Spleen (tissue), 11 donors: ENCODE measurements at regions not wholly inside any gene's neighbourhood (a gene's known extent, or its start where the extent isn't known, plus 50 kb on each side); places are given as distances from the start of the nearest gene placed in this dataset.

Experiments used
- DNase-seq: peaks from one replicate; pipeline ENCODE4 v3.0.0-alpha.2; 2020
- H3K27ac ChIP-seq, 8 donors: fragments of 200-600 bp; sonication (generic) in 7 of 8; 1 replicate in 4 of 8; 2 replicates in 4 of 8; pipeline versions ENCODE4 v1.5.0 to v1.8.0; 2016 to 2021; ENCODE audit warnings: inconsistent platforms in 4 of 8, mild to moderate bottlenecking in 4 of 8, moderate library complexity in 1 of 8
- H3K27me3 ChIP-seq, 7 donors: fragments of 200-600 bp; sonication (generic) in 6 of 7; replicated peaks in 1 of 7; 1 replicate in 4 of 7; 2 replicates in 3 of 7; pipeline versions ENCODE4 v1.5.0 to v1.8.0; 2016 to 2021; ENCODE audit warnings: inconsistent platforms in 3 of 7, mild to moderate bottlenecking in 1 of 7
- H3K36me3 ChIP-seq, 6 donors: fragments of 200-600 bp; sonication (generic) in 5 of 6; 1 replicate in 4 of 6; 2 replicates in 2 of 6; pipeline versions ENCODE4 v1.5.0 to v1.8.0; 2016 to 2021; ENCODE audit warnings: inconsistent platforms in 2 of 6
- H3K4me1 ChIP-seq, 6 donors: fragments of 200-600 bp; sonication (generic) in 5 of 6; 1 replicate in 3 of 6; 2 replicates in 3 of 6; pipeline versions ENCODE4 v1.5.0 to v1.8.0; 2016 to 2021; ENCODE audit warnings: inconsistent platforms in 3 of 6
- H3K4me3 ChIP-seq, 8 donors: fragments of 200-600 bp; sonication (generic) in 7 of 8; 1 replicate in 4 of 8; 2 replicates in 4 of 8; pipeline versions ENCODE4 v1.5.0 to v1.8.0; 2016 to 2021; ENCODE audit warnings: inconsistent platforms in 4 of 8, mild to moderate bottlenecking in 4 of 8, moderate library complexity in 2 of 8
- H3K9me3 ChIP-seq, 8 donors: fragments of 200-600 bp; sonication (generic) in 7 of 8; 1 replicate in 4 of 8; 2 replicates in 4 of 8; pipeline versions ENCODE4 v1.5.0 to v1.8.0; 2016 to 2021; ENCODE audit warnings: inconsistent platforms in 4 of 8
- CTCF ChIP-seq, 11 experiments: fragments of 200-600 bp in 7 of 11; fragments of 450-650 bp in 4 of 11; sonication (generic) in 4 of 11; IDR thresholded peaks in 8 of 11; conservative IDR thresholded peaks in 3 of 11; 1 replicate in 7 of 11; 2 replicates in 4 of 11; pipeline versions ENCODE4 v1.4.0 to v1.8.0; 2016 to 2021; ENCODE audit warnings: antibody characterized with exemption in 11 of 11, inconsistent platforms in 4 of 11, mild to moderate bottlenecking in 1 of 11
- POLR2A ChIP-seq, 3 donors: fragments of 450-650 bp; IDR thresholded peaks; one replicate each; pipeline ENCODE4 v1.5.1; 2017; ENCODE audit warnings: antibody characterized with exemption in 3 of 3, mild to moderate bottlenecking in 1 of 3
- POLR2AphosphoS5 ChIP-seq, 3 donors: sonication (generic); formaldehyde crosslinking; IDR thresholded peaks; one replicate each; pipeline ENCODE4 v1.5.1; 2017; ENCODE audit warnings: antibody characterized with exemption in 3 of 3
- WGBS, 5 donors: extraction: QIAGEN DNeasy Blood & Tissue Kit in 3 of 5; methylation state at CpG; one replicate each; pipeline versions ENCODE4 v1.1.5 to v1.1.7; 2013 to 2018; 5-methylcytosine and 5-hydroxymethylcytosine counted together
- intact Hi-C: fragments of 100-400 bp; cut with DNase I; formaldehyde crosslinking; loops from one replicate; pipeline ENCODE4 v1.15.0; 2023; ENCODE audit warnings: low total_unique reads
- donor health status: healthy with polysubstance abuse.
- donor health status: DM: no; HTN: no; CAD: no; lungs with moderate emphysema.
- donor health status: DM: no; HTN: no; CAD: no.
- donor health status: Bipolar disorder and iron deficiency.
- donor health status: healthy.
- donor health status: DM: no; HTN: no; CAD: no.
- donor health status: DM: yes; HTN: yes; CAD: no.

- H3K4me3 ChIP-seq: no peak overlapping the region
- H3K36me3 ChIP-seq: no peaks in the 10 kb centered on the region
- DNase-seq: no peak
- H3K27ac ChIP-seq: no peak overlapping the region
- 75 to 94% (median 92%) methylated on average over 2 of the region's 2 CpGs for WGBS, 5 donors
- no peaks in the 10 kb centered on the region for H3K4me1 ChIP-seq
- peaks cover 0 to 8% (median 0%) of the 10 kb centered on the region in 8 donors for H3K9me3 ChIP-seq
- intact Hi-C loops: no loop called here
- TF ChIP-seq POLR2A (IDR thresholded peaks at IDR 0.05) (no peak), CTCF (IDR thresholded peaks at IDR 0.05 in 8 of 11, conservative IDR thresholded peaks at IDR 0.05 in 3 of 11) (no peak), POLR2AphosphoS5 (IDR thresholded peaks at IDR 0.05) (no peak)
- H3K27me3 ChIP-seq: no peaks in the 10 kb centered on the region
These were observed 332.1 kb upstream of the TCF4 start for GRCh38 chr18:55920063-55920462.

GRCh38 chr18:55918444-55918843 lies 330.5 kb upstream of the TCF4 start:
- TF ChIP-seq POLR2A (IDR thresholded peaks at IDR 0.05) (no peak), CTCF (IDR thresholded peaks at IDR 0.05 in 8 of 11, conservative IDR thresholded peaks at IDR 0.05 in 3 of 11) (no peak), POLR2AphosphoS5 (IDR thresholded peaks at IDR 0.05) (no peak)
- intact Hi-C loops: no loop called here
- 74 to 89% (median 85%) methylated on average over 6 of the region's 6 CpGs for WGBS, 5 donors
- Histone ChIP-seq H3K27me3 (no peaks in the 10 kb centered on the region), H3K9me3 (peaks cover 0 to 8% (median 0%) of the 10 kb centered on the region in 8 donors), H3K4me3 (no peak overlapping the region), H3K36me3 (no peaks in the 10 kb centered on the region), H3K27ac (no peak overlapping the region), H3K4me1 (no peaks in the 10 kb centered on the region)
- no peak for DNase-seq

GRCh38 chr18:55912919-55913318 lies 324.9 kb upstream of the TCF4 start:
- Histone ChIP-seq H3K27ac (no peak overlapping the region), H3K27me3 (no peaks in the 10 kb centered on the region), H3K36me3 (no peaks in the 10 kb centered on the region), H3K9me3 (peaks cover 0 to 8% (median 0%) of the 10 kb centered on the region in 8 donors), H3K4me1 (no peaks in the 10 kb centered on the region), H3K4me3 (no peak overlapping the region)
- 88 to 94% (median 90%) methylated on average over 5 of the region's 5 CpGs for WGBS, 5 donors
- intact Hi-C loops: no loop called here
- no peak for DNase-seq
- TF ChIP-seq POLR2AphosphoS5 (IDR thresholded peaks at IDR 0.05): no peak
- no peak for TF ChIP-seq POLR2A (IDR thresholded peaks at IDR 0.05)
- no peak for TF ChIP-seq CTCF (IDR thresholded peaks at IDR 0.05 in 8 of 11, conservative IDR thresholded peaks at IDR 0.05 in 3 of 11)

GRCh38 chr18:55912071-55912470 lies 324.1 kb upstream of the TCF4 start:
- no peak for DNase-seq
- Histone ChIP-seq H3K27me3 (no peaks in the 10 kb centered on the region), H3K4me1 (no peaks in the 10 kb centered on the region), H3K36me3 (no peaks in the 10 kb centered on the region), H3K9me3 (peaks cover 0 to 8% (median 0%) of the 10 kb centered on the region in 8 donors), H3K4me3 (no peak overlapping the region), H3K27ac (no peak overlapping the region)
- WGBS, 5 donors: 57 to 78% (median 72%) methylated on average over 2 of the region's 2 CpGs
- intact Hi-C loops: no loop called here
- TF ChIP-seq POLR2AphosphoS5 (IDR thresholded peaks at IDR 0.05) (no peak), CTCF (IDR thresholded peaks at IDR 0.05 in 8 of 11, conservative IDR thresholded peaks at IDR 0.05 in 3 of 11) (no peak), POLR2A (IDR thresholded peaks at IDR 0.05) (no peak)
